ENCODE measurements at regions not wholly inside any gene's neighbourhood (a gene's known extent, or its start where the extent isn't known, plus 50 kb on each side); places are given as distances from the start of the nearest gene placed in this dataset.
"Not testable (repeated sequence)": the region's sequence is repeated elsewhere in the genome, so short reads cannot be mapped to it uniquely, and the experiment has no call there.

- H3K4me3 ChIP-seq = peak overlapping the region; percentile 44
- ATAC-seq (ENCODE audit: insufficient number of reproducible peaks, low FRiP score, low read depth) = no peak
- no peaks in the 10 kb centered on the region for H3K27me3 ChIP-seq (replicated peaks; ENCODE audit: insufficient read depth)
- DNase-seq (ENCODE audit: low spot score) = no peak
- H3K9me3 ChIP-seq = no peaks in the 10 kb centered on the region
- no peak overlapping the region for H3K27ac ChIP-seq
- H3K36me3 ChIP-seq = no peaks in the 10 kb centered on the region
- TF ChIP-seq CTCF (IDR thresholded peaks at IDR 0.05) = no peak
- peaks cover 0 to 13% of the 10 kb centered on the region in 2 donors for H3K4me1 ChIP-seq (ENCODE audit: control insufficient read depth in 1 of 2, low read depth in 2 of 2)
These were observed 85.7 kb upstream of the PTPN13 start for GRCh38 chr4:86508436-86508835.

GRCh38 chr4:86511590-86511989 lies 82.5 kb upstream of the PTPN13 start:
- Histone ChIP-seq H3K4me3 (no peak overlapping the region), H3K4me1 (ENCODE audit: control insufficient read depth in 1 of 2, low read depth in 2 of 2) (peaks cover 0 to 13% of the 10 kb centered on the region in 2 donors), H3K27me3 (replicated peaks; ENCODE audit: insufficient read depth) (no peaks in the 10 kb centered on the region), H3K9me3 (no peaks in the 10 kb centered on the region), H3K36me3 (no peaks in the 10 kb centered on the region), H3K27ac (no peak overlapping the region)
- no peak for ATAC-seq (ENCODE audit: insufficient number of reproducible peaks, low FRiP score, low read depth)
- no peak for DNase-seq (ENCODE audit: low spot score)
- TF ChIP-seq CTCF (IDR thresholded peaks at IDR 0.05) = no peak

- Histone ChIP-seq H3K27me3 (replicated peaks; ENCODE audit: insufficient read depth) (no peaks in the 10 kb centered on the region), H3K9me3 (no peaks in the 10 kb centered on the region), H3K27ac (no peak overlapping the region), H3K36me3 (no peaks in the 10 kb centered on the region), H3K4me1 (ENCODE audit: control insufficient read depth in 1 of 2, low read depth in 2 of 2) (peaks cover 0 to 13% of the 10 kb centered on the region in 2 donors), H3K4me3 (no peak overlapping the region)
- DNase-seq (ENCODE audit: low spot score) (no peak), ATAC-seq (ENCODE audit: insufficient number of reproducible peaks, low FRiP score, low read depth) (no peak)
- no peak for TF ChIP-seq CTCF (IDR thresholded peaks at IDR 0.05)
These were observed 81.5 kb upstream of the PTPN13 start for GRCh38 chr4:86512631-86513030.

- not testable (repeated sequence) for H3K4me3 ChIP-seq; H3K9me3 ChIP-seq; H3K27ac ChIP-seq; DNase-seq (ENCODE audit: low spot score); H3K4me1 ChIP-seq (ENCODE audit: control insufficient read depth in 1 of 2, low read depth in 2 of 2); H3K27me3 ChIP-seq (replicated peaks; ENCODE audit: insufficient read depth); ATAC-seq (ENCODE audit: insufficient number of reproducible peaks, low FRiP score, low read depth); H3K36me3 ChIP-seq
These were observed 78.2 kb upstream of the PTPN13 start for GRCh38 chr4:86515963-86516362.

GRCh38 chr4:86521373-86521969 lies 72.6 kb upstream of the PTPN13 start:
- H3K36me3 ChIP-seq = no peaks in the 10 kb centered on the region
- peaks cover 7% of the 10 kb centered on the region for H3K9me3 ChIP-seq
- H3K4me1 ChIP-seq (ENCODE audit: control insufficient read depth in 1 of 2, low read depth in 2 of 2) = no peaks in the 10 kb centered on the region
- TF ChIP-seq CTCF (IDR thresholded peaks at IDR 0.05) = no peak
- DNase-seq (ENCODE audit: low spot score) (no peak), ATAC-seq (ENCODE audit: insufficient number of reproducible peaks, low FRiP score, low read depth) (no peak)
- no peak overlapping the region for H3K4me3 ChIP-seq
- H3K27me3 ChIP-seq (replicated peaks; ENCODE audit: insufficient read depth) = no peaks in the 10 kb centered on the region
- no peak overlapping the region for H3K27ac ChIP-seq

GRCh38 chr4:86522349-86522748 lies 71.8 kb upstream of the PTPN13 start:
- ATAC-seq (ENCODE audit: insufficient number of reproducible peaks, low FRiP score, low read depth) = no peak
- H3K27ac ChIP-seq = no peak overlapping the region
- H3K4me1 ChIP-seq (ENCODE audit: control insufficient read depth in 1 of 2, low read depth in 2 of 2) = no peaks in the 10 kb centered on the region
- H3K36me3 ChIP-seq = no peaks in the 10 kb centered on the region
- no peak for TF ChIP-seq CTCF (IDR thresholded peaks at IDR 0.05)
- DNase-seq (ENCODE audit: low spot score) = no peak
- no peaks in the 10 kb centered on the region for H3K27me3 ChIP-seq (replicated peaks; ENCODE audit: insufficient read depth)
- peaks cover 7% of the 10 kb centered on the region for H3K9me3 ChIP-seq
- H3K4me3 ChIP-seq = no peak overlapping the region
